NCI-H128 (cell line): ENCODE measurements at regions not wholly inside any gene's neighbourhood (a gene's known extent, or its start where the extent isn't known, plus 50 kb on each side); places are given as distances from the start of the nearest gene placed in this dataset.

Source experiments
- DNase-seq: peaks from one replicate; lab custom pipeline; 2025; ENCODE audit not compliant: unreplicated experiment; lab: John Stamatoyannopoulos, UW

DNA sequence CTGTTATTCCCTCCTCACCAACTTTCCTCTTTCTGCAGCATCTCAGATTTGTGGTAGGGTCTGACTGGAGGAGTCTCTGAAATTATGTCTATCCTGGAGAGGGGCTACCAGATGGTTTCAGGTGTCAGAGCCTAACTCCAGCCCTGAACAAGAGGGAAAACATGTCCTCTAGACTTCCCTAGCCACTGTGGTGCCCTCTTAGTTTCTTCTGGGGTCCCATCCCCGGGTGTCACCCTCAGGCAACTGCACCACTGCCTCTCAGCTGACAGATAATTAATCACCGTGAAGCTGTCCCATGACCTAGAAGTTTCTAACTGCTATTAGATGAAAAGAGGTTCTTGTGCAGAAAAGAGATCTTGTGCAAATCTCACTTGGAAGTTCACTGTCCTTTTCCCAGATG, 95.1 kb upstream of the CELF4 start:
- DNase-seq: no peak

- no peak for DNase-seq
Measured at GRCh38 chr18:37659906-37660305, 94.3 kb upstream of the CELF4 start.

DNA sequence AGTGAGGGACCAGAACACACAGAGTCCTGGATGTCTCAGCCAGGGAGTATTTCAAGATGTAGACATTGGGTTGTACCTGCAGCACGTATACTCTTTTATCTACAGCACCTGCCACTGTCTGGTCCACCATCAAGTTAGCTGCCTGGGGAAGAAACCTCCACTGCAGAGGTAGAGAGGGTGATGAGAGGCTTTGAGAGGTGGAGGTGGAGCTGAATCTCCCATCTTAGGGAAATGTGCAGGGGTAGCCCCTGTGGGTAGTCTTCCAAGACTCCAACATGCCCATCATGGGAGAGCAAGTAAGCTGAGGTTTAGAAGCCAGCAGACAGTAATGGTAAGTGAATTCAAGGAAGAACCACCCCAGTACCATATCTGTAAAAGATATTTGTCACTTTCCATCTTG, 93.3 kb upstream of the CELF4 start:
- DNase-seq: no peak

DNA sequence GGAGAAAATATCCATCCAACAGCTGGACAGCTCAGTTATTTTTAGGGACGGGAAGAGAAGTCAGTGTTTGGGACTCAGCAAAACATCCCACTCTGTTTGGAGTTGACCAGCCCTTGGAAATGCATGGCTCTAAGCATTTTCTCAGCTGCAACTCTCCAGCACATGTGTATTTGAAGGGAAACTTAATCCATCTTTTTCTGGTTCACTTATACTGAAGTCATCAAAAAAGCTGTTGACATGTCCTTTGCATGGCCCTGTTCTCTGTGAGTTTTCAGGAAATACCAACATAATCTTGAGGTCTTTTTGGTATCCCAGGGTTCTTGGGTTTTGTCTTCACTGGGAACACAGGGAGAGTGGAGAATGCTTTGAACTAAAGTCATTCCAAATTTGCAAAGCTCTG, 91.9 kb upstream of the CELF4 start:
- DNase-seq: no peak

DNA sequence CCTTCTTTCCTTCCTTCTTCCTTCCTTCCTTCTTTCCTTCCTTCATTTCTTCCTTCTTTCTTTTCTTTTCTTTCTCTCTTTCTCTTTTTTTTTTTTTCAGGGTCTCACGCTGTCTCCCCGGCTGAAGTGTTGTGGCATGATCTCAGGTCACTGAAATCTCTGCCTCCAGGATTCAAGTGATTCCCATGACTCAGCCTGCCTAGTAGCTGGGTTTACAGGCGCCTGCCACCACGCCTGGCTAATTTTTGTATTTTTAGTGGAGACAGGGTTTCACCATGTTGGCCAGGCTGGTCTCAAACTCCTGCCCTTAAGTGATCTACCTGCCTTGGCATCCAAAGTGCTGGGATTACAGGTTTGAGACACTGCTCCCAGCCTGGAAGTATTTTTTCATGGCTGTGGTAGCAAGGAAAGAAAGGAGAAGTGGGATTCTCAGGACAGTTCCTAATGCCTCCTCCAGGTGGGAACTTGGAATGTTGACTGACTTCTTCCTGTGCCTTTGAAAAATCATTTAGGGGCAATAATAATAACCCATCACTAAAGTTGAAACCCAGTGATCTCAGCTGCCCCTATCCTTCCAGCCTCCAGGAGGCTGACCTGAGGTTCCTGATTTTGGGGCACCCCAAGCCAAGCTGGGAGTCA, 89.3 kb upstream of the CELF4 start:
- DNase-seq: no peak

DNA sequence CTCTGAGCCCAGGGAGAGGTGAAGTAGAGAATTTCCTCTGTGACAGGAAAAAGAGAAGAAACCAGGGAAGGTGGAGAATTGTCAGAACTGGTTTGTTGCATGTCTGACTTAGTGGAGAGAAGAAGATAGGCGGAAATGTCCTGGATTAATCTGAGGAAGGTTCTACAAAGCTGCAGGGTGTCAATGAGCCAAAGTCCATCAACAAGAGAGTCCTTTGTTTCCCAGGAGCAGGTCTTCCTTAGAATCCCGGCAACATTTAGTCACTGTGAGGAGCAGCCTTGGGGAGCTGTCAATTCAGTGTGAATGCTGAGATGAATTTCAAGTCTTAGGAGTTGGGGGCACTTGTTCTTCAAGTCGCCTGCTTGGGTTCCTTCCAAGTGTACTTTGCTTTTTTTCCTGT, 88.4 kb upstream of the CELF4 start:
- no peak for DNase-seq

- DNase-seq: no peak
Measured at GRCh38 chr18:37653618-37654017, 88.0 kb upstream of the CELF4 start.

DNA sequence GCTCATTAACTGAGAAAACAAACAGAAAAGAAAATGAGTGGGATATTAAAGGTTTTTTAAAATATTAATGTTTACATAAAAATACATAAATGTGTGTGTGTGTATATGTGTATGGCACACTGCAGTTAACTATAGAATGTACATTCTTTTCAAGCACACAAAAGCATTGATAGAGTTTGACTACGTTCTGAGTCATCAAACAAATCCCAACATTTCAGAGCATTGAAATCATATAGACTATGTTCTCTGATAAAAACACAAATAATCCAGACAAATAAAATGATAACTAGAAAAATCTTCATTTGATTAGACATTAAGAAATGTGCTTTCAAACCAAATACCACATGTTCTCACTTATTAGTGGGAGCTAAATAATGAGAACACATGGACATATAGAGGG, 84.3 kb upstream of the CELF4 start:
- no peak for DNase-seq

- no peak for DNase-seq
Measured at GRCh38 chr18:37649416-37649815, 83.8 kb upstream of the CELF4 start.

DNA sequence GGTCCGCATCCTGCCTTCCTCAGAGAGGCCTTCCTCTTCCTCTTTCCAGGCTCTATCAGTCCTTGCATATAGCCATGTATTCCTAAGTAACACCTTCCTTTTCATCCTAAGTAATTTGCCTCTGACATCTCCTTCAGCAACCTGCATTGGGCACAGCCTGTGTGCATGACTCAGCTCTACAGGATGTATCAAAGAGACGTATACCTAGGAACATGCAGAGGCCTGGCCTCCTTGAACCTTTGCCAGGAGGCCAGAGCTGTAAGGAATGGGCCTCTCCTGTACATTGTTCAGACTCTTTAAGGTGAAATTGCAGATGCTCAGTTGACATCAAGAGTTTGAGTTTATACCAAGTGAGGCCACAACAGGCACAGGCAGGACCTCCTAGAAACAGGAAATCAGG, 76.0 kb upstream of the CELF4 start:
- no peak for DNase-seq

GRCh38 chr18:37640504-37640903, 74.9 kb upstream of the CELF4 start:
- no peak for DNase-seq

- DNase-seq: no peak
Measured at GRCh38 chr18:37639846-37640245, 74.2 kb upstream of the CELF4 start.

- no peak for DNase-seq
Measured at GRCh38 chr18:37637478-37637850, 71.9 kb upstream of the CELF4 start.

- no peak for DNase-seq
Measured at GRCh38 chr18:37636831-37637477, 71.4 kb upstream of the CELF4 start.

- no peak for DNase-seq
Measured at GRCh38 chr18:37634516-37634915, 68.9 kb upstream of the CELF4 start.

GRCh38 chr18:37631422-37631821, 65.8 kb upstream of the CELF4 start:
- no peak for DNase-seq

DNA sequence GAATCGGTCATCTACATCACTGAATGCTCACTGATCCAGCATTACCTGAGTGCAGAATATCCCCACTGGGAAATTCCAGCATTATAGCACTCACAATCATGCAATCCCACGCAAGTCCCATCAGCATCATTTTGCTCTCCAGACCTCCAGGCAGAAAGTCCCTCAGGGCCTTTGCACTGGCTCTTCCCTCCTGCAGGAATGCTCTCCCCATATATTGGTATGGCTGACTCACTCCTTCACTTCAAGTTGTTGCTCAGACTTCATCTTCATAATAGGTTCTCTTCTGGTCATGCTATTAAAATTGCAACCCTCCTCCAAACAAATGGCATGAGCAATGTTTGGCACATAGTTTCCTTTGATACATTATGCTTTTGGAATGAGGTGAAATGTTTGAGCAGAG, 64.7 kb upstream of the CELF4 start:
- no peak for DNase-seq

DNA sequence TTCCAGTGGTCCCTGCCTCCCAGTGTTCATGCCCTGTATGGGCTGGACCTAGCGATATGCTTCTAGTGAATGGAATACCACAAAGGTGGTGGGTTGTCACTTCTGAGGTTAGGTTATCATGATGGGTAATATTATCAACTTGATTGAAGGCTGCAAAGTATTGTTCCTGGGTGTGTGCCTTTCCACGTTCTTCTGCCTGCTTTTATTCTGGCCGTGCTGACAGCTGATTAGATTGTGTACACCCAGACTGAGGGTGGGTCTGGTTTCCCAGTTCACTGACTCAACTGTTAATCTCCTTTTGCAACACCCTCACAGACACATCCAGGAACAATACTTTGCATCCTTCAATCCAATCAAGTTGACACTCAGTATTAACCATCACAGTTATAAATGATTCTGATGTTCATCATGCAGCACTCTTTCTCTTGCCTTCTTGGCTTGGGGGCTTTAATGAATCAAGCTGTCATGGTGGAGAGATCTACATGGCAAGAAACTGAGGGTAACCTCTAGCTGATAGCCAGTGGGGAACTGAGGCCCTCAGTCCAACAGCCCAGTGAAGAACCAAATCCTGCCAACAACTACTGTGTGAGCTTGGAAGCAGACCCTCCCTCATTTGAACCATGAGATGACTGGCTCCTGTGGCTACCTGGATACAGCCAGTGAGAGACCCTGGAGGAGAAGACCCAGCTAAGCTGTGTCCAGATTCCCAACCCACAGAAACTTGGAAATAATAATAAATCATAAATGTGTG, 63.0 kb upstream of the CELF4 start:
- no peak for DNase-seq

DNA sequence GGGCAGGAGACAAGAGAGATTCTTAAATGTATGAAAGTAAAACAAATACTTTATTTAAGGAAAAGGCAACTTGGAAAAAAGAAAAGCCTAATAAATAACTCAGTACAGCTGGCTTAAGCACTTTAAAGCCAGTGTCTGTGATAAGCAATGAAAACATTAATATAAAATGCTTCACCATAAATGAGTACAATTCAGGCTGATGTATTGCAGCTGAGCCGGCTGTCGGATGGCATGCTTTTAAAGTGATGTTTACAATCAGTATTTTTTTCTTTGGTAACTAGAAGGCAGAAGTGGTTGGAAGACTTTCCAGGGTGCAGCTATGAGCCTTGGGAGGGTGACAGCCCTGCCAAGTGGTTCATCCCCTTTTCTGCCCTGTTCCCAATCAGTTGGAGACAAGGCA, 58.7 kb upstream of the CELF4 start:
- no peak for DNase-seq

GRCh38 chr18:37619964-37620363, 54.4 kb upstream of the CELF4 start:
- no peak for DNase-seq

- no peak for DNase-seq
Measured at GRCh38 chr18:37617623-37618022, 52.0 kb upstream of the CELF4 start.
